ENCODE measurements at regions not wholly inside any gene's neighbourhood (a gene's known extent, or its start where the extent isn't known, plus 50 kb on each side); places are given as distances from the start of the nearest gene placed in this dataset.

- no peak for TF ChIP-seq EZH2 (IDR thresholded peaks at IDR 0.05)
- no peak for TF ChIP-seq POLR2AphosphoS5 (IDR thresholded peaks at IDR 0.05; ENCODE audit: borderline replicate concordance, low read depth, low read length)
These were observed 112.6 kb downstream of the THBS2 start for GRCh38 chr6:169140986-169141495.
